ENCODE measurements at regions not wholly inside any gene's neighbourhood (a gene's known extent, or its start where the extent isn't known, plus 50 kb on each side); places are given as distances from the start of the nearest gene placed in this dataset.

DNA sequence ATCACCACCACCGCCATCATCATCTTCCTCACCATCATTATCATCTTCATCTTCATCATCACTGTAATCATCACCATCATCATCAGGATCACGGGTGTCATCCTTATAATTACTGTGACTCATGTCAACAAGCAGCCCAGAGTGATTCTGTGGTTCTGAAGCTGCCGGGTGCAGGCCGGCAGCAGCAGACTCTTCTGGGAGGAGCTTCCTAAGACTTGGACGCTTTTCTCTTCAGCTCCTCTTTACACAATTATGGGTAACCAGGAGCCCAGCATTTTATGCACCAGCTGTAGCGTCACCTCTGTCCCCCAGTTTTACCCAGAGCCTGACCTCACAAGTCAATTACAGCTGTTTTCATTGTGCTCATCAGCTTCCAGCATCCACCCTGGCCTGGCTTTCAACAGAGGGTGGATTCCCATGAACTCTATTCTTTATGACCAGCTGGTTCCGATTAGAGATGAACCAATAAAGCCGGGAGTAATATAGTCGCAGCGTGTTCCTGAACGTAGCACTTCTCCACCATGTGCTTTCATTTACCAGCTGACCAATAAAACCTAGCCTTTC is 275.8 kb downstream of the FOXL1 start:
- intact Hi-C loops (cut with DNase I) = no loop called here
- no peak overlapping the region for H3K4me3 ChIP-seq
- no peaks in the 10 kb centered on the region for H3K9me3 ChIP-seq
- H3K36me3 ChIP-seq = no peaks in the 10 kb centered on the region
- DNase-seq (no peak), ATAC-seq (peak in 1 of 4 donors; percentile 65)
- H3K27me3 ChIP-seq = no peaks in the 10 kb centered on the region
- H3K27ac ChIP-seq = no peak overlapping the region
- no peak for TF ChIP-seq POLR2A (IDR thresholded peaks at IDR 0.05)
- no peak for TF ChIP-seq CTCF (IDR thresholded peaks at IDR 0.05)
- no peaks in the 10 kb centered on the region for H3K4me1 ChIP-seq
- WGBS, 4 donors = 71 to 79% (median 76%) methylated on average over 11 of the region's 11 CpGs

DNA sequence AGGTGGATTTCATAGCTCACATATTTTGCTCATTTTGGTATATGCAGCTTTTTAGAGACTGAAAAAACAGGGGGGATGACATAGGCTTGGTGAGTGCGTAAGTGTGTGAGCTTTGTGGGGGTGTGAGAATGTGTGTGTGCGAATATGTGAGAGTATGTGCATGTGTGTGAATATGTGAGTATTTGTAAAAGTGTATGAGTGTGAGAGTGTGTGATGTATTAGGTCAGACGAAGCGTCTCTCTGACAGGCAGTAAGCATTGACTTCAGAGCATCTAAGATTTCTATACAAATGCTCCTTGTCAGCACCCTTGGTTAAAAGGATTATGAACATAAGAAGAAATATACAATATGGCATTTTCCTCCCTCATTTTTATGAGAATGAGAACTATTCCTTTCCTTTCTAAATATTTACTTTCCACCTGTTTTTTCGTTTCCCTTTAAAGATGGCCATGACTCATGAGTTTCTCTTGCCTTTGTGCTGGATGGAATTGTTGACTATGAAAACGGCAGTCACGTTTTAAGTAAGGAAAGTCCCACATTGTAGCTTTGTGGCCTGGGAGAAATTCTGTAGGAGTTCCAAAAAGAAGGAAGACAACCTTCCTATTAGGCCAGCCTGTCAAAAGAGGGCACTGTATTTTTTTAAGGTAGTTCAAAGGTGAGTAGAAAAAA is 276.4 kb downstream of the FOXL1 start:
- H3K9me3 ChIP-seq = no peaks in the 10 kb centered on the region
- H3K36me3 ChIP-seq = no peaks in the 10 kb centered on the region
- H3K4me1 ChIP-seq = no peaks in the 10 kb centered on the region
- intact Hi-C loops (cut with DNase I) = no loop called here
- 81 to 89% (median 84%) methylated on average over 7 of the region's 7 CpGs for WGBS, 4 donors
- ATAC-seq (no peak), DNase-seq (no peak)
- no peaks in the 10 kb centered on the region for H3K27me3 ChIP-seq
- H3K4me3 ChIP-seq = no peak overlapping the region
- TF ChIP-seq CTCF (IDR thresholded peaks at IDR 0.05) (no peak), POLR2A (IDR thresholded peaks at IDR 0.05) (no peak)
- H3K27ac ChIP-seq = no peak overlapping the region

GRCh38 chr16:86856946-86857586 is 278.7 kb downstream of the FOXL1 start:
- no peaks in the 10 kb centered on the region for H3K9me3 ChIP-seq
- H3K36me3 ChIP-seq = no peaks in the 10 kb centered on the region
- 66 to 76% (median 69%) methylated on average over 15 of the region's 15 CpGs for WGBS, 4 donors
- intact Hi-C loops (cut with DNase I) = no loop called here
- no peaks in the 10 kb centered on the region for H3K27me3 ChIP-seq
- TF ChIP-seq POLR2A (IDR thresholded peaks at IDR 0.05) (no peak), CTCF (IDR thresholded peaks at IDR 0.05) (no peak)
- ATAC-seq = no peak
- no peaks in the 10 kb centered on the region for H3K4me1 ChIP-seq
- no peak overlapping the region for H3K4me3 ChIP-seq
- DNase-seq = no peak
- H3K27ac ChIP-seq = no peak overlapping the region

DNA sequence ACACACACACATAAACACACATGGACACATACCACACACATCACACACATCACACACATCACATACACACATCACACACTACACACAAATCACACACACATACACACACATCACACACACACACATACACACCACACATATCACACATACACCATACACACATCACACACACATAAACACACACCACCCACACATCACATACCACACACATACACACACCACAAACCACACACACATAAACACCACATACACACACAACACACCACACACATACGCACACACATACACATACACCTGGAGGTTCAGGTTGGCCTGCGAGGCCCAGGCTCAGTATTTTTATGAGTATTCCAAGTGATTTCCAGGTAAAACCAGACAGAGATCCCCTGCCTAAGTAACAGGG is 279.5 kb downstream of the FOXL1 start:
- H3K27me3 ChIP-seq = no peaks in the 10 kb centered on the region
- peaks cover 0 to 6% (median 0%) of the 10 kb centered on the region in 12 donors for H3K4me1 ChIP-seq
- H3K4me3 ChIP-seq = no peak overlapping the region
- intact Hi-C loops (cut with DNase I) = no loop called here
- H3K9me3 ChIP-seq = no peaks in the 10 kb centered on the region
- H3K36me3 ChIP-seq = no peaks in the 10 kb centered on the region
- H3K27ac ChIP-seq = no peak overlapping the region
- WGBS, 4 donors = 97 to 100% (median 99%) methylated on average over 2 of the region's 2 CpGs
- TF ChIP-seq POLR2A (IDR thresholded peaks at IDR 0.05) (no peak), CTCF (IDR thresholded peaks at IDR 0.05) (no peak)
- DNase-seq (no peak), ATAC-seq (peak in 1 of 4 donors; percentile 36)

Data from heart left ventricle (tissue), 16 donors.